IMR-90 (cell line): ENCODE measurements at regions not wholly inside any gene's neighbourhood (a gene's known extent, or its start where the extent isn't known, plus 50 kb on each side); places are given as distances from the start of the nearest gene placed in this dataset.

Experiments used
- ATAC-seq: fragments of 200-7000 bp; cut with Tn5 transposase; 2 replicates; pipeline ENCODE4 v1.9.1; 2020; ENCODE audit warnings: low read depth, mild to moderate bottlenecking, moderate library complexity
- BruUV-seq: library from RNA; stranded (reverse); fragments of 400-500 nt; replicated peaks from 2 replicates; lab custom pipeline; 2021; lab: Mats Ljungman, UMichigan
- CTCF ChIA-PET: fragments of 300-600 bp; formaldehyde crosslinking; extraction: SDS; loops from one replicate; lab custom pipeline; 2021; ENCODE audit warnings: antibody characterized with exemption; lab: Yijun Ruan, JAX
- POLR2A ChIA-PET: fragments of 300-600 bp; sonication (Branson Sonifier 250); formaldehyde crosslinking; loops from one replicate; lab custom pipeline; 2022; ENCODE audit warnings: antibody characterized with exemption; ENCODE audit not compliant: unreplicated experiment; lab: Charles Lee
- DNase-seq: peaks from one replicate; pipeline ENCODE4 v3.0.0; 2013
- H2AFZ ChIP-seq: replicated peaks from 2 replicates; pipeline ENCODE3; 2013; ENCODE audit warnings: low read length, mild to moderate bottlenecking; ENCODE audit not compliant: poor library complexity
- H2AK5ac ChIP-seq: 2 replicates; pipeline ENCODE4 v1.6.1; 2013; ENCODE audit warnings: low read depth, low read length, inconsistent platforms
- H2AK9ac ChIP-seq: replicated peaks from 2 replicates; pipeline ENCODE3; 2013; ENCODE audit warnings: mild to moderate bottlenecking, low read depth, low read length, moderate library complexity; ENCODE audit not compliant: poor library complexity
- H2BK120ac ChIP-seq: 2 replicates; pipeline ENCODE4 v1.6.1; 2013; ENCODE audit warnings: low read depth, low read length, inconsistent platforms
- H2BK15ac ChIP-seq: 3 replicates; pipeline ENCODE4 v1.6.1; 2013; ENCODE audit warnings: low read depth, low read length, inconsistent platforms
- H2BK20ac ChIP-seq: 2 replicates; pipeline ENCODE4 v1.6.1; 2013; ENCODE audit warnings: low read depth, mild to moderate bottlenecking, inconsistent platforms, low read length, moderate library complexity
- H2BK5ac ChIP-seq: 2 replicates; pipeline ENCODE4 v1.6.1; 2013; ENCODE audit warnings: mild to moderate bottlenecking, low read depth, low read length, inconsistent platforms; ENCODE audit not compliant: poor library complexity, severe bottlenecking
- H3K14ac ChIP-seq: replicated peaks from 2 replicates; pipeline ENCODE4 v1.6.1; 2013; ENCODE audit warnings: low read depth, low read length, inconsistent platforms
- H3K18ac ChIP-seq: 2 replicates; pipeline ENCODE4 v1.6.1; 2013; ENCODE audit warnings: low read depth, low read length, control low read depth
- H3K23ac ChIP-seq: 2 replicates; pipeline ENCODE4 v1.6.1; 2013; ENCODE audit warnings: low read depth, low read length, inconsistent platforms
- H3K27ac ChIP-seq: 2 replicates; pipeline ENCODE4 v1.5.1; 2013; ENCODE audit warnings: mild to moderate bottlenecking, control low read depth, low read length; ENCODE audit not compliant: insufficient read depth
- H3K27me3 ChIP-seq: 2 replicates; pipeline ENCODE4 v1.6.1; 2013; ENCODE audit warnings: low read length; ENCODE audit not compliant: control insufficient read depth, insufficient read depth
- H3K36me3 ChIP-seq: 2 replicates; pipeline ENCODE4 v1.6.1; 2013; ENCODE audit warnings: low read length, mixed read lengths; ENCODE audit not compliant: control insufficient read depth, insufficient read depth
- H3K4ac ChIP-seq: 2 replicates; pipeline ENCODE4 v1.6.1; 2013; ENCODE audit warnings: low read depth, low read length, inconsistent platforms
- H3K4me1 ChIP-seq: 2 replicates; pipeline ENCODE4 v1.6.1; 2013; ENCODE audit warnings: low read length, mixed read lengths; ENCODE audit not compliant: control insufficient read depth, insufficient read depth
- H3K4me2 ChIP-seq: 2 replicates; pipeline ENCODE4 v1.6.1; 2013; ENCODE audit warnings: low read depth, mild to moderate bottlenecking, control low read depth, low read length, moderate library complexity
- H3K4me3 ChIP-seq: 2 replicates; pipeline ENCODE4 v1.5.1; 2013; ENCODE audit warnings: low read depth, mild to moderate bottlenecking, control low read depth, low read length, moderate library complexity; ENCODE audit not compliant: insufficient read depth
- H3K56ac ChIP-seq: 2 replicates; pipeline ENCODE4 v1.6.1; 2013; ENCODE audit warnings: low read length, inconsistent platforms; ENCODE audit not compliant: insufficient read depth; ENCODE audit errors: extremely low read depth
- H3K79me1 ChIP-seq, 2 experiments: 2 replicates each; pipeline ENCODE4 v1.6.1; 2013; ENCODE audit warnings: low read length in 2 of 2, inconsistent platforms in 1 of 2, low read depth in 1 of 2
- H3K9ac ChIP-seq: 2 replicates; pipeline ENCODE4 v1.6.1; 2013; ENCODE audit warnings: low read depth, low read length, control low read depth
- H3K9me1 ChIP-seq: 2 replicates; pipeline ENCODE4 v1.6.1; 2013; ENCODE audit warnings: low read length, inconsistent platforms; ENCODE audit not compliant: insufficient read depth
- H3K9me3 ChIP-seq: 2 replicates; pipeline ENCODE4 v1.6.1; 2013; ENCODE audit warnings: low read length; ENCODE audit not compliant: control insufficient read depth, insufficient read depth
- H4K20me1 ChIP-seq: 2 replicates; pipeline ENCODE4 v1.6.1; 2013; ENCODE audit warnings: low read length, inconsistent platforms; ENCODE audit not compliant: insufficient read depth
- H4K5ac ChIP-seq: 2 replicates; pipeline ENCODE4 v1.6.1; 2013; ENCODE audit warnings: mild to moderate bottlenecking, low read depth, low read length, control low read depth
- H4K8ac ChIP-seq, 2 experiments: 2 replicates each; pipeline ENCODE4 v1.6.1; 2013; ENCODE audit warnings: low read depth in 2 of 2, low read length in 2 of 2, control low read depth in 1 of 2, inconsistent platforms in 1 of 2
- H4K91ac ChIP-seq: 2 replicates; pipeline ENCODE4 v1.6.1; 2013; ENCODE audit warnings: low read depth, low read length, inconsistent platforms; ENCODE audit not compliant: insufficient read depth
- BHLHE40 ChIP-seq: fragments of 150-350 bp; IDR thresholded peaks from 2 replicates; pipeline ENCODE4 v1.6.1; 2016; ENCODE audit warnings: mild to moderate bottlenecking, low read depth, low read length
- CEBPB ChIP-seq: IDR thresholded peaks from 2 replicates; pipeline ENCODE4 v1.6.1; 2012; ENCODE audit warnings: low read depth, low read length, improper control_type of control experiment
- CHD1 ChIP-seq: IDR thresholded peaks from 2 replicates; pipeline ENCODE4 v1.6.1; 2012; ENCODE audit warnings: low read depth, low read length, improper control_type of control experiment
- FOS ChIP-seq: fragments of 150-350 bp; IDR thresholded peaks from 2 replicates; pipeline ENCODE4 v1.6.1; 2016; ENCODE audit warnings: low read depth, low read length
- MAFK ChIP-seq: IDR thresholded peaks from 2 replicates; pipeline ENCODE4 v1.6.1; 2012; ENCODE audit warnings: low read depth, low read length, improper control_type of control experiment
- MAZ ChIP-seq: IDR thresholded peaks from 2 replicates; pipeline ENCODE4 v1.6.1; 2012; ENCODE audit warnings: low read depth, mild to moderate bottlenecking, low read length, improper control_type of control experiment, moderate library complexity, borderline replicate concordance
- MXI1 ChIP-seq: IDR thresholded peaks from 2 replicates; pipeline ENCODE4 v1.6.1; 2012; ENCODE audit warnings: low read depth, mild to moderate bottlenecking, low read length, moderate library complexity, borderline replicate concordance
- NFE2L2 ChIP-seq: fragments of 150-350 bp; IDR thresholded peaks from 2 replicates; pipeline ENCODE4 v1.6.1; 2016; ENCODE audit warnings: low read depth, mild to moderate bottlenecking, low read length
- POLR2A ChIP-seq: IDR thresholded peaks from 2 replicates; pipeline ENCODE4 v1.6.1; 2012; ENCODE audit warnings: mild to moderate bottlenecking, low read depth, low read length
- RAD21 ChIP-seq: IDR thresholded peaks from 2 replicates; pipeline ENCODE4 v1.6.1; 2012; ENCODE audit warnings: low read length, improper control_type of control experiment
- RCOR1 ChIP-seq: IDR thresholded peaks from 2 replicates; pipeline ENCODE4 v1.6.1; 2012; ENCODE audit warnings: mild to moderate bottlenecking, low read length, improper control_type of control experiment; ENCODE audit not compliant: insufficient replicate concordance
- RFX5 ChIP-seq: IDR thresholded peaks from 2 replicates; pipeline ENCODE4 v1.8.0; 2012; ENCODE audit warnings: low read depth, mild to moderate bottlenecking, low read length, moderate library complexity
- SMC3 ChIP-seq: fragments of 150-350 bp; IDR thresholded peaks from 2 replicates; pipeline ENCODE4 v1.6.1; 2016; ENCODE audit warnings: low read depth, mild to moderate bottlenecking, antibody characterized with exemption, low read length, moderate library complexity
- WGBS, 2 experiments: methylation state at CpG; one replicate each; pipeline versions ENCODE4 v1.1.5 to v1.1.7; 2013; ENCODE audit warnings: missing lambda C conversion rate in 2 of 2; ENCODE audit not compliant: insufficient read length in 1 of 2; ENCODE audit errors: extremely low coverage in 2 of 2; 5-methylcytosine and 5-hydroxymethylcytosine counted together
- dilution Hi-C: fragments of 300-500 bp; cut with HindIII; formaldehyde crosslinking; loops from one replicate; pipeline ENCODE4 v1.14.3; 2018; ENCODE audit warnings: low sequenced_read_pairs; ENCODE audit not compliant: unreplicated experiment
- in situ Hi-C: fragments of 300-500 bp; cut with MboI; formaldehyde crosslinking; loops from 3 replicates; pipeline ENCODE4 v1.14.3; 2019; ENCODE audit warnings: low sequenced_read_pairs, inconsistent platforms, mixed read lengths
- intact Hi-C: fragments of 100-400 bp; cut with micrococcal nuclease; formaldehyde crosslinking; loops from 2 replicates; pipeline ENCODE4 v1.10.0; 2022
- TF ChIP-seq, protein P1 (sequence below): fragments of 150-350 bp; IDR thresholded peaks from 2 replicates; pipeline ENCODE4 v1.6.1; 2017; ENCODE audit warnings: mild to moderate bottlenecking, antibody characterized with exemption, low read length, low read depth
- TF ChIP-seq, protein P2 (sequence below): fragments of 150-350 bp; IDR thresholded peaks from 2 replicates; pipeline ENCODE4 v1.6.1; 2016; ENCODE audit warnings: low read depth, mild to moderate bottlenecking, low read length, moderate library complexity, borderline replicate concordance
- TF ChIP-seq, protein P3 (sequence below): conservative IDR thresholded peaks from 2 replicates; pipeline ENCODE4 v1.5.1; 2012; ENCODE audit warnings: mild to moderate bottlenecking, low read depth, low read length, improper control_type of control experiment

DNA sequence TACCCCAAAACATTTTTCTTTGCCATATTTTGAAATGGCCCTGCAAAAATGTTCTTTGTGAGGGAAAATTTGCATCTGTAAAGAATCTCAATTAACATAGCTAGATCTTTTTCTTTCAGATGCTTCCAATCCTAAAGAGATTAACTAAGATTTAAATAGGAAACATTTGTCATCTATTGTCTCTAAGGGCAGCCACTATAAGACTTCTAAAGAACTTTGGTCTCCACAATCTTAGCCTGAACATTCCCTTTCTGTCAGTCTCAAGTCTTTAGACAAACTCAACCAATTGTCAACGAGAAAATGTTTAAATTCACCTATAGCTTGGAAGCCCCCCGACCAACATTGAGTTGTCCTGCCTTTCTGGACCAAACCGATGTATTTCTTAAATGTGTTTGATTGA, 71.1 kb upstream of the RASSF8 start:
- Histone ChIP-seq H2AK5ac (no peak overlapping the region), H3K27ac (no peak overlapping the region), H2AK9ac (no peak overlapping the region), H2BK5ac (no peak overlapping the region), H3K27me3 (peaks cover 2% of the 10 kb centered on the region; the same call in 1 of the 2 replicates), H3K56ac (no peak overlapping the region), H4K91ac (no peak overlapping the region), H2BK120ac (no peak overlapping the region), H4K20me1 (no peaks in the 10 kb centered on the region), H3K18ac (no peak overlapping the region), H3K23ac (no peak overlapping the region), H3K4ac (no peak overlapping the region), H2BK15ac (no peak overlapping the region), H2BK20ac (no peak overlapping the region), H3K36me3 (no peaks in the 10 kb centered on the region), H3K79me1 (no peaks in the 10 kb centered on the region), H4K5ac (no peak overlapping the region), H3K14ac (no peak overlapping the region), H3K4me3 (no peak overlapping the region), H2AFZ (no peak overlapping the region), H3K4me2 (no peak overlapping the region), H3K9ac (no peak overlapping the region), H4K8ac (no peak overlapping the region), H3K9me3 (no peaks in the 10 kb centered on the region), H3K9me1 (no peaks in the 10 kb centered on the region), H3K4me1 (no peaks in the 10 kb centered on the region)
- BruUV-seq = no TSS peak
- TF ChIP-seq POLR2A (no peak), MAZ (no peak), RAD21 (no peak), NFE2L2 (no peak), SMC3 (no peak), CEBPB (no peak), RCOR1 (no peak), CHD1 (no peak), BHLHE40 (no peak), RFX5 (no peak), MXI1 (no peak), MAFK (no peak), FOS (no peak)
- TF ChIP-seq, protein P1, sequence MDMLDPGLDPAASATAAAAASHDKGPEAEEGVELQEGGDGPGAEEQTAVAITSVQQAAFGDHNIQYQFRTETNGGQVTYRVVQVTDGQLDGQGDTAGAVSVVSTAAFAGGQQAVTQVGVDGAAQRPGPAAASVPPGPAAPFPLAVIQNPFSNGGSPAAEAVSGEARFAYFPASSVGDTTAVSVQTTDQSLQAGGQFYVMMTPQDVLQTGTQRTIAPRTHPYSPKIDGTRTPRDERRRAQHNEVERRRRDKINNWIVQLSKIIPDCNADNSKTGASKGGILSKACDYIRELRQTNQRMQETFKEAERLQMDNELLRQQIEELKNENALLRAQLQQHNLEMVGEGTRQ = no peak
- TF ChIP-seq, protein P2, sequence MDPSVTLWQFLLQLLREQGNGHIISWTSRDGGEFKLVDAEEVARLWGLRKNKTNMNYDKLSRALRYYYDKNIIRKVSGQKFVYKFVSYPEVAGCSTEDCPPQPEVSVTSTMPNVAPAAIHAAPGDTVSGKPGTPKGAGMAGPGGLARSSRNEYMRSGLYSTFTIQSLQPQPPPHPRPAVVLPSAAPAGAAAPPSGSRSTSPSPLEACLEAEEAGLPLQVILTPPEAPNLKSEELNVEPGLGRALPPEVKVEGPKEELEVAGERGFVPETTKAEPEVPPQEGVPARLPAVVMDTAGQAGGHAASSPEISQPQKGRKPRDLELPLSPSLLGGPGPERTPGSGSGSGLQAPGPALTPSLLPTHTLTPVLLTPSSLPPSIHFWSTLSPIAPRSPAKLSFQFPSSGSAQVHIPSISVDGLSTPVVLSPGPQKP = no peak
- TF ChIP-seq, protein P3, sequence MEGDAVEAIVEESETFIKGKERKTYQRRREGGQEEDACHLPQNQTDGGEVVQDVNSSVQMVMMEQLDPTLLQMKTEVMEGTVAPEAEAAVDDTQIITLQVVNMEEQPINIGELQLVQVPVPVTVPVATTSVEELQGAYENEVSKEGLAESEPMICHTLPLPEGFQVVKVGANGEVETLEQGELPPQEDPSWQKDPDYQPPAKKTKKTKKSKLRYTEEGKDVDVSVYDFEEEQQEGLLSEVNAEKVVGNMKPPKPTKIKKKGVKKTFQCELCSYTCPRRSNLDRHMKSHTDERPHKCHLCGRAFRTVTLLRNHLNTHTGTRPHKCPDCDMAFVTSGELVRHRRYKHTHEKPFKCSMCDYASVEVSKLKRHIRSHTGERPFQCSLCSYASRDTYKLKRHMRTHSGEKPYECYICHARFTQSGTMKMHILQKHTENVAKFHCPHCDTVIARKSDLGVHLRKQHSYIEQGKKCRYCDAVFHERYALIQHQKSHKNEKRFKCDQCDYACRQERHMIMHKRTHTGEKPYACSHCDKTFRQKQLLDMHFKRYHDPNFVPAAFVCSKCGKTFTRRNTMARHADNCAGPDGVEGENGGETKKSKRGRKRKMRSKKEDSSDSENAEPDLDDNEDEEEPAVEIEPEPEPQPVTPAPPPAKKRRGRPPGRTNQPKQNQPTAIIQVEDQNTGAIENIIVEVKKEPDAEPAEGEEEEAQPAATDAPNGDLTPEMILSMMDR = no peak
- ATAC-seq (no peak), DNase-seq (no peak)
- intact Hi-C loops = no loop called here
- in situ Hi-C loops = no loop called here
- no CpG with 5 or more reads among the region's 3 CpGs for WGBS, 2 experiments
- ChIA-PET CTCF (interaction anchor here (0.7 kb wide), 1 partner anchor 731 kb away, joined by 10 read pairs; no protein-coding TSS in a partner anchor), POLR2A (no interaction called here)
- dilution Hi-C loops = no loop called here
